ENCODE measurements at regions not wholly inside any gene's neighbourhood (a gene's known extent, or its start where the extent isn't known, plus 50 kb on each side); places are given as distances from the start of the nearest gene placed in this dataset.

GRCh38 chr1:194640322-194640721 is 1453.9 kb upstream of the B3GALT2 start:
- Histone ChIP-seq H3K27me3 (replicated peaks in 1 of 2; ENCODE audit: control insufficient read depth in 2 of 2, insufficient read depth in 2 of 2, low read length in 1 of 2) (no peaks in the 10 kb centered on the region), H3K9me3 (replicated peaks; ENCODE audit: control insufficient read depth, insufficient read depth, low read length) (no peaks in the 10 kb centered on the region), H3K4me2 (ENCODE audit: control insufficient read depth, insufficient read depth) (no peak overlapping the region), H3K9ac (ENCODE audit: control insufficient read depth, insufficient read depth, low read length) (no peak overlapping the region), H3K79me2 (ENCODE audit: control insufficient read depth, insufficient read depth, low read length) (no peaks in the 10 kb centered on the region), H3K36me3 (ENCODE audit: control insufficient read depth in 2 of 2, insufficient read depth in 2 of 2, low read length in 1 of 2) (no peaks in the 10 kb centered on the region), H3K4me1 (ENCODE audit: control insufficient read depth, insufficient read depth, low read length) (no peaks in the 10 kb centered on the region), H3K27ac (ENCODE audit: control insufficient read depth, insufficient read depth) (no peak overlapping the region), H3K4me3 (no peak overlapping the region), H4K20me1 (ENCODE audit: control insufficient read depth, insufficient read depth) (no peaks in the 10 kb centered on the region), H2AFZ (ENCODE audit: control insufficient read depth, low read depth, low read length) (no peak overlapping the region)
- ATAC-seq (no peak), FAIRE-seq (no peak), DNase-seq (ENCODE audit: low read depth, low spot score) (no peak)
- BruUV-seq (replicated peaks), result no TSS peak
- no peak for TF ChIP-seq FOXM1 (IDR thresholded peaks at IDR 0.05; ENCODE audit: low read depth, low read length)
- WGBS (ENCODE audit: insufficient coverage, insufficient replicate concordance, low lambda C conversion rate, missing lambda C conversion rate), result 0% methylated on average over 2 of the region's 2 CpGs
- ChIA-PET POLR2A (no interaction called here), RAD21 (ENCODE audit: unreplicated experiment) (no interaction called here), CTCF (no interaction called here), SMC1A (ENCODE audit: uncharacterized antibody, unreplicated experiment) (no interaction called here)
- intact Hi-C loops (cut with micrococcal nuclease; ENCODE audit: unreplicated experiment), result no loop called here
- in situ Hi-C loops (cut with MboI), result no loop called here

GRCh38 chr1:194629011-194629410 is 1442.6 kb upstream of the B3GALT2 start:
- ATAC-seq, result no peak

More at GRCh38 chr1:194629011-194629410, 1442.6 kb upstream of the B3GALT2 start:
- Histone ChIP-seq H3K9me3 (replicated peaks; ENCODE audit: control insufficient read depth, insufficient read depth, low read length) (no peaks in the 10 kb centered on the region), H3K27ac (ENCODE audit: control insufficient read depth, insufficient read depth) (no peak overlapping the region), H3K9ac (ENCODE audit: control insufficient read depth, insufficient read depth, low read length) (no peak overlapping the region), H2AFZ (ENCODE audit: control insufficient read depth, low read depth, low read length) (no peak overlapping the region), H3K27me3 (replicated peaks in 1 of 2; ENCODE audit: control insufficient read depth in 2 of 2, insufficient read depth in 2 of 2, low read length in 1 of 2) (no peaks in the 10 kb centered on the region), H3K79me2 (ENCODE audit: control insufficient read depth, insufficient read depth, low read length) (no peaks in the 10 kb centered on the region), H3K4me1 (ENCODE audit: control insufficient read depth, insufficient read depth, low read length) (no peaks in the 10 kb centered on the region), H3K4me2 (ENCODE audit: control insufficient read depth, insufficient read depth) (no peak overlapping the region), H4K20me1 (ENCODE audit: control insufficient read depth, insufficient read depth) (no peaks in the 10 kb centered on the region), H3K4me3 (no peak overlapping the region), H3K36me3 (ENCODE audit: control insufficient read depth in 2 of 2, insufficient read depth in 2 of 2, low read length in 1 of 2) (no peaks in the 10 kb centered on the region)
- ChIA-PET CTCF (no interaction called here), SMC1A (ENCODE audit: uncharacterized antibody, unreplicated experiment) (no interaction called here), POLR2A (no interaction called here), RAD21 (ENCODE audit: unreplicated experiment) (no interaction called here)
- WGBS (ENCODE audit: insufficient coverage, insufficient replicate concordance, low lambda C conversion rate, missing lambda C conversion rate), result 52% methylated on average over 2 of the region's 2 CpGs
- in situ Hi-C loops (cut with MboI), result no loop called here
- intact Hi-C loops (cut with micrococcal nuclease; ENCODE audit: unreplicated experiment), result no loop called here
- no TSS peak for BruUV-seq (replicated peaks)
- FAIRE-seq, result no peak
- DNase-seq (ENCODE audit: low read depth, low spot score), result no peak
- TF ChIP-seq HDAC2 (IDR thresholded peaks at IDR 0.05), result no peak
- no peak for TF ChIP-seq EZH2 (IDR thresholded peaks at IDR 0.05; ENCODE audit: borderline replicate concordance, control insufficient read depth, low read depth, low read length)
- TF ChIP-seq TCF12 (IDR thresholded peaks at IDR 0.05; ENCODE audit: low read depth, low read length), result no peak
- no peak for TF ChIP-seq PAX5 (IDR thresholded peaks at IDR 0.05; ENCODE audit: borderline replicate concordance, low read depth, low read length)
- no peak for TF ChIP-seq MYB (IDR thresholded peaks at IDR 0.05; ENCODE audit: borderline replicate concordance, low read depth, low read length)
- TF ChIP-seq CEBPB (IDR thresholded peaks at IDR 0.05; ENCODE audit: borderline replicate concordance in 1 of 2, low read depth in 2 of 2, low read length in 2 of 2), result no peak
- TF ChIP-seq POLR2AphosphoS5 (IDR thresholded peaks at IDR 0.05; ENCODE audit: low read length), result no peak
- TF ChIP-seq NR2F1 (conservative IDR thresholded peaks at IDR 0.05), result no peak
- no peak for TF ChIP-seq ZBED1 (IDR thresholded peaks at IDR 0.05; ENCODE audit: borderline replicate concordance)
